Smooth muscle cell of the brain vasculature (primary cell): ENCODE measurements at regions not wholly inside any gene's neighbourhood (a gene's known extent, or its start where the extent isn't known, plus 50 kb on each side); places are given as distances from the start of the nearest gene placed in this dataset.

Source experiments
- DNase-seq: peaks from one replicate; pipeline ENCODE4 v3.0.0-alpha.2; 2012; ENCODE audit warnings: low read depth, low spot score

DNA sequence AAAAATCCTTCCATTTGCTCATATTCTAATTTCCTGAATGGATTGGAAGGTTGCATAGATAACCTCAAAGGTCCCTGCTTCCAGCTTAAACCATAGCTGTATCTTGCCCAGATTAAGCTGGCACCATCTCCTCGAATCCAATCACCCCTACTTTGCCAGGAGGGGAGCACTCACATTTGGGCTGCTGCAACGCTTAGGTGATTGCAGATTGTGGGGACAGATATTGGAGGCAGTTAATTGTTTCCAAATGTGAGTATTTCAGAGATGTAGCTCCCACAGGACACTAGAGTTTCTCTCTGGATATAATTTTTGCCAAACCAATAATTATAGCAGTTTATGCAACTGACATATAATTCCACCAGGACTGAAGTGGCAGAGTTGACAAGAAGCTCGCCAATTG lies 53.5 kb upstream of the ACSL1 start:
- DNase-seq, result no peak

DNA sequence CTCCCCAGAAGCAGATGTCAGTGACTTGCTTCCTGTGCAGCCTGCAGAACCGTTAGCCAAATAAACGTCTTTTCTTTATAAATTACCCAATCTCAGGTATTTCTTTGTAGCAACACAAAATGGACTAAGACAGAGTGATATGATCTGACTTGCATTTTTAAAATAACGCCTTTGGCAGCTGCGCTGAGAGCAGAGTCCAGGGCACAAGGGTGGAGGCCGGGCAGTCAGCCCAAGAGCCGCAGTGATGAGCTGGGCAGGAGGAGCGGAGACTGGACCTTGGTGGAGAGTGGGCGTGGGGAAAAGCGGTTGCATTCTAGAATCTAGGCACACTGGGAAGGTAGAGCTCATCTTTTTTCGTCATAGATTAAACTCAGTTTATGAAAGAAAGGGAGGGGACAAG lies 56.5 kb upstream of the ACSL1 start:
- no peak for DNase-seq

DNA sequence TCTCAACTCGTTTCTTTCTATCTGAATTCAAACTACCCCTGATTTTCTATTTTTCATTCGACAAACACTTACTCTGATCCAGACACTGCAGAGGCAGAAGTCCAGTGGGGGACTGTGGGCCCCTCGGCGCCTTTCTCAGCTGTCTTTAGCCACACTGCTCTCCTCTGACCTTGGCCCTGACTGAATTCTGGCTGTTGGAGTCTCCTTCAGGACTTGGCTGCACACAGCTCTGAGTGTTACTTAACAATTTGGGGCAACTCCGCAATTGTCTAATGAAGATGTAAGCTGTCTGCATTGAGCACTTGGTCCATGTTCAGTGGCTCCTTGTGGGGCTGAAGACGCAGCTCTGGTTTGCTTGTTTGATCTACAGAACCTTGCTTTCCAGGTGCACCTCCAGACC lies 57.3 kb upstream of the ACSL1 start:
- no peak for DNase-seq

DNA sequence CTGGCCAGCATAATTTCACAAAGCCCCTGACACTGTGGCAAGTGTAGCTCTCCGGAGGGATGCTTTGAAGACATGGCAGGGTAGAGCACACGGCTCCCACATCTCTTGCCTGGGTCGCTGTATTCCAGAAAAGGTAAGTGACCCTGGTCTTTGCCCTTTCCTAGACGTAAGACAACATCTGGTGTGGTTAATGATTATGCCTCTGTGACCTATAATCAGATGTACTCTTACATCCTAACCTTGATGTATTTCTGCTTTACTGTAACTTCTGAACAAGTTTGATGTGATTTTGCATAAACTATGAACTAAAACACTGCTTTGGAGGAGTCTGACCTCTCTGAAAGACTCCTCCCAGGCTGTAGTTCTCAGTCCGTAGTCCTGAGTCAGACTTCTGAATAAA lies 59.1 kb upstream of the ACSL1 start:
- no peak for DNase-seq

DNA sequence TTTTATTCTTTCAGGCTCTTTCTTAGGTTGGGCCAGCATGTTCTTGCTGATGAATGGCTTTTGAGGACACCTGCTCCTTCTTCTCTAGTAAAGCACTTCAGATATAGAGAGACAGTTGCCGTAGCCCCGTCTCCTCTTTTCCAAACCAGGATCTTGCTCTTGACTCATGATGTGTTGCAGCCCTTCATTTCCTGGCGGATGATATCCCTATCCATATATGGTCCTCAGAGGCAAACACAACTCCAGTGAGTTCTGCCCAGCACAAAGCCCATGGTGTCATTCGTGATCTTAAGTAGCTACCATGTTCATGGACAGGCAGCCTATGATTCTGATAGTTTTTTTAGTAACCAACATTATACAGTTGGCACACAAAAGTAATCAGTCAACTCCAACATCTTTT lies 59.8 kb upstream of the ACSL1 start:
- no peak for DNase-seq

DNA sequence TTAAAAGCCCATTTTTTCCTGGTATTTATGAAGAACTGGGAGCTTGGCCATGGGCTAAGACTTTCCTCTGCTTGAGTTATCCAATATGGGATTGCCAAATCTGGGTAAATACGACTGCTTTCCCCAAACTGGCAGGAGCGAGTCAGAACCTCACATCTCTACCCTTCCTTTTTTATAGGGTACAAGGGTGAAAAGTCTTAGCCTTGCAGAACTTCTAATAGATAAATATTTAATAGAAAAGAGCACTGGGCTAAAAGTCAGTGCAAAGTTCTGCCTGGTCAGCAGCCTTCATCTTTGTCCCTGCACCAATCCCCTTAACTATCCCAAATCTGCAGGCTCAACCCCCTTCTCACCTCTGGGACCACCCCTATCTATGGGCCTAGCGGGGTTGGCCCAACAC lies 61.6 kb upstream of the ACSL1 start:
- DNase-seq, result no peak

DNA sequence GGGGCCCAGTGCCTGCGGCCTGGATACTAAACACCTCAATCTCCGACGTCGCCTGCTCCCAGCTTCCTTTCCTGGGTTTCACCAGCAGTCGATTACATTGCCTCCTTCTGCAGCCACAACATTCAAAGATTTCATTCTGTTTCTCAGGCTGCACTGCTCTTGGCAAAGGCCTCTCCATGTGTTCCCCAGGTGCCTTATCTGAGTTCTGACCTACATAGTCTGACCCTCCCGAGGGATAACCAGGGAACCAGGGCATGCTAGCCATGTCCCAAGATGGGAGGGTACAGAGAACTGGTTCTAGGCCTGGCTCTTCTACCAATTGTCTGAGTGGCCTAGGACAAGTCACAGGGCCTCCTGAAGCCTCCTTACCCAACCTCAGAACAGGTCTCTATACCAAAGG lies 62.2 kb upstream of the ACSL1 start:
- DNase-seq, result no peak

DNA sequence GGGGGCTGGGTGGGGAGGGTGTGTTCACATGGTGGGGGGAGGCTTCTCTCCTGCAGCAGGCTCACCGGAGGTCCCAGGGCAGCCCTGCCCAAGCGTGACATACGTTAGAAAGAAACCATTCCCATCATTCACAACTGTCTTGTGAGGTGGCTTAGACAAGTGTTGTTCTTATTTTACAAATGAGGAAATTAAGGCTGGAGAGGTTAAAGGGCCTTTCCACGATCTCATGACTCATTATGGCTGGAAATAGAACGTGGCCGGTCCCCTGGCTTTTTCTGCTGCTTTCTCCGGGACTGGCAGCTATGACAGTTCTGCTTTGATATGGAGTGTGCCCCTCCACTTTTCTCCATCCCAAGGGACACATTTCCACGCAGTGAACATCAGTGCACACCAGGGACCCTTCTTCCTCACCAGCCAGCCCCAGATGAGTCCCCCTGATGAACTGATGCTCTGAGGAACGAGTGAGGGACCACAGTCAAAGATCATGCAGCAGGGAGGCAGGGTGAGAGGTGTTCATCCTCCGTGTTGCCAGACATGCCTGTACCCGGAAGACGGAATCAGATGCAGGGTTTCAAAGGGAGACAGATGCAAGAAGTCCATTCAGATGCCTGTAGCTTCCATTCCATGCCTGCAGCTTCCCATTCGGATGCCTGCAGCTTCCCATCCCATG lies 64.0 kb upstream of the ACSL1 start:
- DNase-seq, result no peak

DNA sequence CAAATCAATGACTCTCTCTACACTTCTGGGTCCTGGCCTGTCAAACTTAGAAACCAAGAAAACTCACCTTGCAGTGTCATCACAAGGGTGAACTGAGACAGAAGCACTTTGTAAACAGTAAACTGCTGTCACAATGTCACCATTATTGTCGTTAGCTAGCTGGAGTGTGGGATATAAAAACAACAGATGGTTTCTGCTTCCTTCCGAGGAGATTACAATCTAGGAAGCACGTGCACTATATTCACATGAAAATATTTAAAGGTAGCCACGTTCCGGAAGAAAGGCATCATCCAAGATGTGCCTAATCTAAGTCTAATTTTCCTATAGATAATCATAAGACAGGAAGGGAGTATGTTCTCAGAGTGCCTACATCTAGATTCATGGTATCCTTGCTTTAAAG lies 64.7 kb upstream of the ACSL1 start:
- DNase-seq, result no peak

DNA sequence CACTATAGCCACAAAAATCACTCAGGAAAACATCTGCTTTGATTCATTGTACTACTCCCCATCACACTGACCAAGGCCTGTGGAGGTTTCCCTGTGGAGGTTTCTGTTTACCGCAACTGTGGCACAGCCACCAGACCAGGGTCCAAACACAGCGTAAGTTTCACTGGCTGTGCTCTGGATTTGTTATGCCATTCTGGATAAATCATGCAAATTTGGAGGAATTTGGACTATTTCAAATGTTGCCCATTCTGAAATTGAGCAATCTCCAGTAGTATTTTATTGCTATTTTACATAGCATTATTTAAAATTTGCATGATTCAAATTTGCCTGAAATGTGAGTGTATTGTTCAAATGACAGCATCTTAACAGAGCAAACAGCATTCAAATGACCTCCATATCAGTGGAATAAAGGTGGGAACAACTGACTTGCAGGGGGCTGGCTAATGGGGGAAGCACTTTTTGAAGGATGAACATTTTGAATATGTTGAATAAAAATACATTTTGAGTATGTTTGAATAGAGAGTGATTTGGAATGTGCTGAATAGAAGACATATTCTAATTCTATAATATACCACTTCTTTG lies 66.1 kb upstream of the ACSL1 start:
- no peak for DNase-seq

DNA sequence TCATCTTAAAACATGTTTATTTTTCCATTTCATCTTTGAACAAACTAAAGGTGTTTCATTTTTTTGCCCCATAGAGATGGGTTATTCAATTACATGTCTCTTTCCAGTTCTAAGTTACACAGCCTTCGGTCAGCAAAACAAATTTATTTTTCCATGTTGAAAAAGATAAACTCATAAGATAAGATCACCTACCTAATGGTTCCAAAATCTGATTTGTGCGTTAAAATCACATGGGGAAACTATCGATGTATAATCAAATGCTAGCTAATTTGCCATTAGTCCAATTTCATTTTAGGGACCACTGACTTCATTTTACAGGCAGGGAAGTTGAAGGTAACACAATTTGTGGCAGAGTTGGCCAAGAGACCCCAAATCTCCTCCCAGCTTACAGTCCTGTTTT lies 67.2 kb upstream of the ACSL1 start:
- DNase-seq, result no peak

DNA sequence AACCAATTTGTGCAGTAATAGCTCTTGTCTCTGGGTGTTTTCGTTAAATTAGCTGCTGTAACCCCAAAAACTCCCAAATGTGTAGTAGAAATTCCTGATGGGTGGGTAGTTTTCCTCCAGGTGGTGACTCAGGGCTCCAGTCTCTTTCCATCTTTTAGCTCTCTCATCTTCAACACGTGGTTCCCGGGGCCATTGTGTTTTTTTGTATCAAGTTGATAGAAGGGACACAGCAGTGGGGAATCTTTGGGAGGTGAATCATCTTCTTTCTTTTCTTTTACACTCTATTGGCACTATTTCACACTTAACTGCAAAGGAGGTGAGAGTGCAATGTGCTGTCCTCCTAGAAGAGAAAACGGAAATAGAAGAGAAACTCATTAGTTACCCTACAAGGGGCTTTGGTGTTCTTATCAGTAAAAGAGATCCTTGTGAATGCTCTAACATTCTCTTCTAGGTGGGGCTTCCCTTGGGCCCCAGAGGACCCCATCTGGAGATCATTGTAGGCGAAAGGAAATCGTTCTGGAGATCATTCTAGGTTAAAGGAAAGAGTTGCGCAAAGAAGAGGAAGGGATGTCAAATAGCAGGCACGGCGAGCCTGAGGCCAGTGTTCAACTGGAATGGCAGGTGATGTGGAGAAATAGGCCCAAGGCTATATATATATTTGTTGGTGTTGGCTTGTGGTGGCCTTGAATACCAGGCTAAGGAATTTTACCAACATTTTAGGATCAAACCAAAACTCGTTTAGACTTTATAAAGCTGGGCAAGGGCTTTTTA lies 68.2 kb upstream of the ACSL1 start:
- no peak for DNase-seq

DNA sequence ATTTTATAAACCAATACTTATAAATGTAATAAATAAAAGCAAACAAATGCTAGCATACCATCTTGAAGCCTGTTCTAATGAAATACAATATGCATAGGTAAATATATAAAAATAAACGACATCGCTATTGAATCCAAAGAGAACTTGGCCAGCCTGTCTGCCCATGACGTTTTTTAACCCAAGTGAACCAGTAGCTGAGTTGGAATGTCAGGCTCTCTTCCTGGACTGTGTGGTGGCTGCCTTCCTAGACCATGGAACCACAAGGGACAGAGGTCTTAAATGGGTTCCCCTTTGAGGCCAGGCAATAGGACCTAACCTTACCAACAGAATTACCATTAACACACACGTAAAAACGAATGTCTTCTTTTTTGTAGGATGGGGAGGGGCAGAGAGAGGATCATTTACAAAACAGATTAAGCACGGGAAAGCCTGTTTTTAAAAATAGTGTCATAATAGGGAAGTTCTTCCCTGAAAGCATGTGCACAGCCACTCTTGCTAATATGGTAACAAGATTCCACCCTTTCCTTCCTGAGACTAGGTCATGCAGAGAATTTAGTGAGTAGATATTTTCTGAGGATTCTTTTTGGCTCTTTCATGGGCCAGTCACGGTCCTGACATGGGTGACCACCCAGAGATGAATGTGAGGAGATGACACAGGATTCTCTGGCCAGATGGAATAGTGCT lies 69.4 kb upstream of the ACSL1 start:
- DNase-seq, result no peak

DNA sequence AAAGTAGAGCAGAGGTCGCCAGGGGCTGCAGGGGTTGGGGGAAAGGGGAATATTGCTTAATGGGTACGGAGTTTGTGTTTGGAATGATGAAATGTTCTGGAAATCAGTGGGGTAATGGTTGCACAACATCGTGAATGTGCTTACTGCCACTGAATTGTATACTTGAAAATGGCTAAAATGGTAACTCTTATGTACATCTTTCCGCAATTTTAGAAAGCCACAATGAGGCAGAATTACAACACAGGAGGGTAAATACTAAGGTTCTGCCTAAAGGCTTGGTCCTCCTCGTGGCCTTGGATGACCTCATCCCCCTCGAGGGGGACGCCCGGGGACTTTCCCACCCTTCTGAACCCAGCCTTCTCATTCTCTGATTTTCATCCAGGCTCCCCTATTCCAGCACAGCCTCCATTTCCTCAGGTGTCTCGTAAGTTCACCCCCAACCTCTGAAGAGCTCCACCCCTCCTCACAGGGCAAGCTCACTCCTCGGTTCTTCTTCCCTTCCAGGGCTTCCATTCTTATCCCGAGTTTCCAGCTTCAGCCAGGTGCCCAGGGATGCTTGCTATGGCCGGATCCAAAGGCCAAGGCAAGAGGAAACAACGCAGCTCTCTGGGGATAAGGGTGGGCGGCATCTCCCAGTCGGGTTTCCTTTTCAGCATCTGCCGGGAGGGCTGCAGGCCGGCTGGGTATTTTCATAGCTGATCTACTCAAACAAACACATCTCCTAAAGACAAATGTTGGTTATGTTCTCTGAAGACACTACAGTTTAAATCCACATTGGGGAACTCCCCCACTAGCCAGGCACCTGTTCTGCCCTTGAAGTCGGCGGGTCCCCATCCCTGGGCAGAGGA lies 71.3 kb upstream of the ACSL1 start:
- no peak for DNase-seq

DNA sequence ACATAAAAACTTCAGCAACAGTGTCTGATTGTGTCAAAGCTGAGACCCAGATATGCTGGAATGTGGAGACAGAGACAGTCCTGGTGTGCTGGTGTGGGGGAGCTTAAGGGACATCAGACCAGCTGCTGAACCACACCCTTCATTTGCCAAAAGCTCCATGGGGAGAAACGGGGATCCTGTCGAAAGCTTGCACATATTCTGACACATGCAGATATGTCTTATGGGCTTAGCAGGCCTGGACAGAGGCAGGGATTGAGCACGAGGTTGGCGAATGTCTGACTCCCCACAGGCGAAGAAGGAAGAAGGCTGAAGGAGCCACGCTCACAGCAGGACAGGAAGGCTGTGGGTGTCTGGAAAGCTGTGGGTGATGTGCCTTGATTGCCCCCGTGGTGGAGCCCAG lies 72.1 kb upstream of the ACSL1 start:
- DNase-seq, result no peak

DNA sequence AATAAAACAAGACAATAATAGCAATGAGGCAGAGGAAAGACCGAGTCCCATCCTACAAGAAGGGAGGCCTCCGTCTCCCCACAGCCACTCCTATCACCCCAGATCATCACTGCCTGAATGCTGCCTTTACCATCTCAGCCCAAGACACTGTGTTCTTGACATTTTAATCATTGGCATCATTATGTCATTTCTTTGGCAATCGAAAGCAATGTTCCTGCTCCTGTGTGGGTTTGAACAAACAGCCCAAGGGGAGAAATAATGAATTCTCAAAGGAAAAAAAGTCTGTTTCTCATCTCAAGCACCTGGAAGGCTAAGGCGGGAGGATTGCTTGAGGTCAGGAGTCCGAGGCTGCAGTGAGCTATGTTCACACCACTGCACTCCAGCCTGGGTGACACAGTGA lies 73.0 kb upstream of the ACSL1 start:
- DNase-seq, result no peak

DNA sequence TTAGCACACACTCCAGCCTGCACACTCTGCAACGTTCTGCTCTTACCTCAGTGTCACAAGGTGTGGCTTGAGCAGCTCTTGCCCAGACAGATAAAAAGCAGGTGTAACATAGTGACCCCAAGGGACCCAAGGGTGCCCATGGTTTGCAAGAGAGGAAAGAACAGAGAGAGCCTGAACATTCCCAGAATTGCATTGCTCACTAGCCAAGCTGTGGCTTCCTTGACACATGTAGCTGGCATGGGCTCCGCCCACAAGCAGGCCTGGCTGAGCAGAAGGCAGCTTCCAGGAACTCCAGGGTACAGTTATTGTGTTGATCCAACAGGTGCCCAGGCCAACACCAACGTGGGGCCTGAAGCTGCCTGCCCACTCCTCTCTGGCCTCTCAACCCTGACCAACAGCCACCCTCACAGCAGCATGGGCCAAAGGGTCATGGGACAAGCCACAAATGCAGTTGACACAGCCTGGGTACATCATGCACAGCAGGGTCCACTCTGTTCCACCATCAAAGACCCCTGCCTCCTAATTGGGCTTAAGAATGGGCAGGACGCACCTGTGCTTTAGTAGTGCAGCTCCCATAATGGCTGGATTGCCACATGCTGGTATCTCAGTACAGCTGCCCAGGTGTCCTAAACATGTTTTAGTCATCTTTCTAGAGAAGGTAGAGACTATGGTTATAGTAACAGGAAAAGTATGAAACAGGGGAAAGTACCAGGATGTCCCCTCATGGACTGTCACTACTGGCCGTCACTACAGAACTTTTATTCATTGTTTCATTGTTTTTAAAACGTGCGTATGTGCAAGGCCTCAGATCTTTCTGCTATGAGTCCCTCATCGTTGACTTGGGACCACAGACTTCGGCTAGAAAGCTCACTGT lies 73.7 kb upstream of the ACSL1 start:
- DNase-seq, result no peak

DNA sequence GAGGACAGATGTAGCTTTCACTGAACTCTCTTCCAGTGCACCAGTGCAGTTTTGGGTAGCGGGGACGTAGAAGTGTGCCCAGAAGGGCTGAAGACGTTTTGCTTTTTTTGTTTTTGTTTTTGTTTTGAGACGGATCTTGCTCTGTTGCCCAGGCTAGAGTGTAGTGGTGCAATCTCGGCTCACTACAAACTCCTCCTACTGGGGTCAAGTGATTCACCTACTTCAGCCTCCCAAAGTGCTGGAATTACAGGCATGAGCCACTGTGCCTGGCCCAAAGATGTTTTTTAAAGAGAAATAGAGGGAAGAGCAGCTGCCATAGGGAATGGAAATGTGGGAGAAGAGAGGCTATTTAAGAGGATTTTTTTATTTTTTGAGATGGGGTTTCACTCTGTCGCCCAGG lies 74.4 kb upstream of the ACSL1 start:
- no peak for DNase-seq

DNA sequence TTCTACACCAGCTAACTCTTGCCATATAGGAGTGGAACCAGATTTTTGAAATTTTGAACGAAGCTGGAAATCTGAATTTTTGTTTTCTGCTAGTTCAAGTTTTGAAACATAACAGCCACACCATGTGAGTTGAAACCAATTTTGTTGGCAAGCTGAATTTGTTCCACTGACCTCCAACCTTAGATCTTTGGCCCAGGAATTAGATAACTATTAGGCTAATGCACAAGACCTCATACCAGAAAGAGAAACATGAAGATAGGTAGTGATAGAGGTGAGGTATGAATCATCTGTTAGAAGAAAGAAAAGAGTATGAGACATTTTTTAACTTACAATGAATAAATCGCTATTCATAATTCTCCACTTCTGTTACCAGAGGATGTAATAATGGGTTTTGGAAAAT lies 76.8 kb upstream of the ACSL1 start:
- DNase-seq, result no peak

DNA sequence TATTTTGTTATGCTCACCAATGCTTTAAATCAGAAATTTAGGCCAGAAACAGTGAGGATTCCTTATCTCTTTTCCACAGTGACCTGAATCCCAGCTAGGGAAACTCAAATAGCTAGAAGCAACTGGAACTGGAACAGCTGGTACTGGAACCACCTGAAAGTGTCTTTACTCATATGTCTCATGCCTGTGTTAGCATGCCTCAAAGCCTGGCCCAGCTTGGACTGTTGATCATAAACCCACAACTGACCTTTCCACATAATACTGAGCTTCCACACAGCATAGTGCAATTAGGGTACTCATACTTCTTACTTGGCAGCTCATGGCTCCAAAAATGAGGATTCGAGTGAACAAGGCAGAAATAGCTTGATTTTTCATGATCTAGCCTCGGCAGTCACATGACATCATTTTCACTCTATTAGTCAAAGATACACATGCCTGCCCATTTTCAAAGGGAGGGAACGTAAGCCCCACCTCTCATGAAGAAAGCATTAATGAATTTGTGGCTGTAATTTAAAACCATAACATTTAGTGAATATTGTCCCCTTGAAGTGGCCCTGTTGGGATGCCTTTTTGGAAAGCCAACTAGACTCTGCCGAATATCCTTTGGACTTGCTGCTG lies 80.8 kb upstream of the ACSL1 start:
- DNase-seq, result no peak
